ENCODE measurements at regions not wholly inside any gene's neighbourhood (a gene's known extent, or its start where the extent isn't known, plus 50 kb on each side); places are given as distances from the start of the nearest gene placed in this dataset.
A peak's percentile ranks its signal among the peaks of the same experiment; 100 is the strongest.
"Not testable (repeated sequence)": the region's sequence is repeated elsewhere in the genome, so short reads cannot be mapped to it uniquely, and the experiment has no call there.

- DNase-seq: no peak
Observed at GRCh38 chr3:163513149-163513657, 1565.1 kb downstream of the SI start.

GRCh38 chr3:163508206-163508605 is 1570.1 kb downstream of the SI start:
- DNase-seq: no peak

GRCh38 chr3:163504974-163505373 is 1573.3 kb downstream of the SI start:
- DNase-seq: no peak

- not testable (repeated sequence) for DNase-seq
Observed at GRCh38 chr3:163499736-163500219, 1578.5 kb downstream of the SI start.

- not testable (repeated sequence) for DNase-seq
Observed at GRCh38 chr3:163498842-163499735, 1579.2 kb downstream of the SI start.

- DNase-seq: no peak
Observed at GRCh38 chr3:163491714-163492113, 1586.6 kb downstream of the SI start.

- peak; percentile 11 for DNase-seq
Observed at GRCh38 chr3:163490119-163490518, 1588.2 kb downstream of the SI start.

- DNase-seq: no peak
Observed at GRCh38 chr3:163482695-163483094, 1595.6 kb downstream of the SI start.

GRCh38 chr3:163481738-163482137 is 1596.6 kb downstream of the SI start:
- no peak for DNase-seq

- no peak for DNase-seq
Observed at GRCh38 chr3:163476179-163476578, 1602.1 kb downstream of the SI start.

- no peak for DNase-seq
Observed at GRCh38 chr3:163474766-163475165, 1603.5 kb downstream of the SI start.

- DNase-seq: no peak
Observed at GRCh38 chr3:163468531-163469335, 1609.6 kb downstream of the SI start.

- DNase-seq: no peak
Observed at GRCh38 chr3:163462446-163462845, 1615.8 kb downstream of the SI start.

- DNase-seq: no peak
Observed at GRCh38 chr3:163450698-163451097, 1627.6 kb downstream of the SI start.

- DNase-seq: no peak
Observed at GRCh38 chr3:163438760-163439159, 1639.5 kb downstream of the SI start.

- DNase-seq: no peak
Observed at GRCh38 chr3:163422671-163423070, 1655.6 kb downstream of the SI start.

GRCh38 chr3:163391407-163392181 is 1686.7 kb downstream of the SI start:
- no peak for DNase-seq

GRCh38 chr3:163384383-163384782 is 1693.9 kb downstream of the SI start:
- DNase-seq: no peak

- DNase-seq: no peak
Observed at GRCh38 chr3:163382183-163382582, 1696.1 kb downstream of the SI start.

GRCh38 chr3:163368168-163368567 is 1710.1 kb downstream of the SI start:
- DNase-seq: no peak

- DNase-seq: no peak
Observed at GRCh38 chr3:163364717-163365116, 1713.6 kb downstream of the SI start.

- no peak for DNase-seq
Observed at GRCh38 chr3:163362151-163362550, 1716.1 kb downstream of the SI start.
